GM18511 (cell line): ENCODE measurements at regions not wholly inside any gene's neighbourhood (a gene's known extent, or its start where the extent isn't known, plus 50 kb on each side); places are given as distances from the start of the nearest gene placed in this dataset.
"Not testable (repeated sequence)": the region's sequence is repeated elsewhere in the genome, so short reads cannot be mapped to it uniquely, and the experiment has no call there.

Experiments
- ATAC-seq: cut with Tn5 transposase; IDR thresholded peaks from one replicate; pipeline ENCODE4 v1.9.1; 2021; ENCODE audit warnings: mild to moderate bottlenecking, moderate library complexity; ENCODE audit not compliant: unreplicated experiment

GRCh38 chr11:112537846-112538330 is 277.2 kb upstream of the PLET1 start:
- ATAC-seq: no peak

- ATAC-seq: no peak
Observed at GRCh38 chr11:112538534-112539280, 278.0 kb upstream of the PLET1 start.

GRCh38 chr11:112539281-112539555 is 278.6 kb upstream of the PLET1 start:
- not testable (repeated sequence) for ATAC-seq

GRCh38 chr11:112539741-112540140 is 279.1 kb upstream of the PLET1 start:
- no peak for ATAC-seq

GRCh38 chr11:112540261-112540660 is 279.6 kb upstream of the PLET1 start:
- no peak for ATAC-seq

GRCh38 chr11:112541140-112542046 is 280.7 kb upstream of the PLET1 start:
- no peak for ATAC-seq

GRCh38 chr11:112542479-112542878 is 281.8 kb upstream of the PLET1 start:
- no peak for ATAC-seq

- ATAC-seq: no peak
Observed at GRCh38 chr11:112543390-112543789, 282.7 kb upstream of the PLET1 start.

GRCh38 chr11:112548641-112549040 is 288.0 kb upstream of the PLET1 start:
- ATAC-seq: no peak

- ATAC-seq: no peak
Observed at GRCh38 chr11:112553205-112553731, 292.6 kb upstream of the PLET1 start.

GRCh38 chr11:112554586-112554985 is 293.9 kb upstream of the PLET1 start:
- no peak for ATAC-seq

GRCh38 chr11:112555491-112556364 is 295.1 kb upstream of the PLET1 start:
- ATAC-seq: peak; percentile 69

GRCh38 chr11:112558691-112559090 is 298.0 kb upstream of the PLET1 start:
- ATAC-seq: no peak

GRCh38 chr11:112563808-112564207 is 303.1 kb upstream of the PLET1 start:
- ATAC-seq: no peak

GRCh38 chr11:112564228-112564955 is 303.7 kb upstream of the PLET1 start:
- ATAC-seq: no peak

GRCh38 chr11:112565551-112565950 is 304.9 kb upstream of the PLET1 start:
- ATAC-seq: no peak

GRCh38 chr11:112566124-112566523 is 305.5 kb upstream of the PLET1 start:
- no peak for ATAC-seq

GRCh38 chr11:112570333-112570732 is 309.7 kb upstream of the PLET1 start:
- ATAC-seq: no peak

GRCh38 chr11:112579282-112579681 is 318.6 kb upstream of the PLET1 start:
- no peak for ATAC-seq

- no peak for ATAC-seq
Observed at GRCh38 chr11:112580864-112581263, 320.2 kb upstream of the PLET1 start.
